Lower leg skin (tissue), 3 donors: ENCODE measurements at regions not wholly inside any gene's neighbourhood (a gene's known extent, or its start where the extent isn't known, plus 50 kb on each side); places are given as distances from the start of the nearest gene placed in this dataset.

Experiments used
- CTCF ChIP-seq, 3 donors: fragments of 450-650 bp; IDR thresholded peaks; one replicate each; pipeline ENCODE4 v1.5.1; 2016; ENCODE audit warnings: antibody characterized with exemption in 3 of 3, mild to moderate bottlenecking in 3 of 3, moderate library complexity in 2 of 3
- POLR2A ChIP-seq, 2 donors: fragments of 450-650 bp; IDR thresholded peaks; one replicate each; pipeline ENCODE4 v1.6.1; 2016 to 2017; ENCODE audit warnings: antibody characterized with exemption in 2 of 2, mild to moderate bottlenecking in 1 of 2, moderate library complexity in 1 of 2

GRCh38 chr20:1777476-1777820 is 117.8 kb upstream of the SIRPA start:
- no peak for TF ChIP-seq CTCF (IDR thresholded peaks at IDR 0.05)
- no peak for TF ChIP-seq POLR2A (IDR thresholded peaks at IDR 0.05)
